HG03108 (cell line): ENCODE measurements at regions not wholly inside any gene's neighbourhood (a gene's known extent, or its start where the extent isn't known, plus 50 kb on each side); places are given as distances from the start of the nearest gene placed in this dataset.

Experiments
- ATAC-seq: cut with Tn5 transposase; IDR thresholded peaks from one replicate; pipeline ENCODE4 v1.9.1; 2021; ENCODE audit warnings: moderate library complexity; ENCODE audit not compliant: unreplicated experiment

- ATAC-seq, result no peak
These were observed 80.4 kb upstream of the BTN3A2 start for GRCh38 chr6:26284537-26285142.

- peak; percentile 73 for ATAC-seq
These were observed 79.6 kb upstream of the BTN3A2 start for GRCh38 chr6:26285143-26286134.

GRCh38 chr6:26286168-26286877 lies 78.7 kb upstream of the BTN3A2 start:
- ATAC-seq, result no peak

GRCh38 chr6:26288155-26288554 lies 76.8 kb upstream of the BTN3A2 start:
- ATAC-seq, result no peak

- no peak for ATAC-seq
These were observed 74.1 kb upstream of the BTN3A2 start for GRCh38 chr6:26290941-26291340.

GRCh38 chr6:26292709-26293108 lies 72.3 kb upstream of the BTN3A2 start:
- no peak for ATAC-seq

GRCh38 chr6:26294302-26294701 lies 70.7 kb upstream of the BTN3A2 start:
- no peak for ATAC-seq

- no peak for ATAC-seq
These were observed 69.1 kb upstream of the BTN3A2 start for GRCh38 chr6:26295691-26296555.

- no peak for ATAC-seq
These were observed 68.5 kb upstream of the BTN3A2 start for GRCh38 chr6:26296556-26296856.

- no peak for ATAC-seq
These were observed 67.9 kb upstream of the BTN3A2 start for GRCh38 chr6:26296857-26297648.

GRCh38 chr6:26299286-26300042 lies 65.5 kb upstream of the BTN3A2 start:
- no peak for ATAC-seq

- ATAC-seq, result no peak
These were observed 65.0 kb upstream of the BTN3A2 start for GRCh38 chr6:26300043-26300331.

GRCh38 chr6:26300359-26300758 lies 64.6 kb upstream of the BTN3A2 start:
- no peak for ATAC-seq

GRCh38 chr6:26300828-26301227 lies 64.2 kb upstream of the BTN3A2 start:
- no peak for ATAC-seq

- no peak for ATAC-seq
These were observed 63.4 kb upstream of the BTN3A2 start for GRCh38 chr6:26301638-26302037.

- no peak for ATAC-seq
These were observed 61.9 kb upstream of the BTN3A2 start for GRCh38 chr6:26302941-26303559.

GRCh38 chr6:26304213-26304796 lies 60.7 kb upstream of the BTN3A2 start:
- ATAC-seq, result no peak

GRCh38 chr6:26304797-26305640 lies 60.0 kb upstream of the BTN3A2 start:
- no peak for ATAC-seq
